H54 (cell line): ENCODE measurements at regions not wholly inside any gene's neighbourhood (a gene's known extent, or its start where the extent isn't known, plus 50 kb on each side); places are given as distances from the start of the nearest gene placed in this dataset.
"Not testable (repeated sequence)": the region's sequence is repeated elsewhere in the genome, so short reads cannot be mapped to it uniquely, and the experiment has no call there.

ENCODE experiments used
- DNase-seq: peaks from one replicate; pipeline ENCODE4 v3.0.0; 2011; ENCODE audit warnings: low spot score, mixed read lengths; ENCODE audit not compliant: insufficient read length
- FAIRE-seq: peaks from 3 replicates; lab custom pipeline; 2011; peaks lifted over from hg19 to GRCh38; lab: Jason Lieb, UNC
- POLR2A ChIP-seq: IDR thresholded peaks from 2 replicates; pipeline ENCODE4 v1.6.1; 2011; ENCODE audit warnings: low read depth, mild to moderate bottlenecking, low read length

DNA sequence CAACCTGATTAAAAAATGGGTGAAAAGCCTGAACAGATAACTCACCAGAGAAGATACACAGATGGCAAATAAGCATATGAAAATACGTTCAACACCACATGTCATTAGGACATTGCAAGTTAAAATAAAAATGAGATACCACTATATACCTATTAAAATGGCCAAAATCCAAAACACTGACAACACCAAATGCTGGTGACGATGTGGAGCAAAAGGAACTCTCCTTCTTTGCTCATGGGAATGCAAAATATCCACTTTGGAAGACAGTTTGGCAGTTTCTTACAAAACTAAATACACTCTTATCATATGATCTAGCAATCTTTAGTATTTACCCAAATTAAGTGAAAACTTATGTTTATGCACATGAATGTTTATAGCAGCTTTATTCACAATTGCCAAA lies 100.5 kb upstream of the ARID1B start:
- TF ChIP-seq POLR2A: no peak
- no peak for FAIRE-seq
- no peak for DNase-seq

DNA sequence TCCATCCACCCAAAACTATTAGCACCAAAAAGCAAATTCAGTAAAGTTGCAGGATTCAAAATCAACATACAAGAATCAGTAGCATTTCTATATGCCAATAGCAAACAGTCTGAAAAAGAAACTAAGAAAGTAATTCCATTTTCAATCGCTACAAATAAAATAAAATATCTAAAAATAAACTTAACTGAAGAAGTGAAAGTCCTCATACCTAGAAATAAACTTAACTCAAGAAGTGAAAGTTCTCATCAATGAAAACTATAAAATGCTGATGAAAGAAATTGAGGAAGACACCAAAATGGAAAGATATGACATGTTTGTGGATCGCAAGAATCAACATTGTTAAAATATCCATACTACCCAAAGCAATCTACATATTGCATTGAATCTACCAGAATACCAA lies 103.0 kb upstream of the ARID1B start:
- TF ChIP-seq POLR2A: no peak
- DNase-seq: no peak
- FAIRE-seq: no peak

DNA sequence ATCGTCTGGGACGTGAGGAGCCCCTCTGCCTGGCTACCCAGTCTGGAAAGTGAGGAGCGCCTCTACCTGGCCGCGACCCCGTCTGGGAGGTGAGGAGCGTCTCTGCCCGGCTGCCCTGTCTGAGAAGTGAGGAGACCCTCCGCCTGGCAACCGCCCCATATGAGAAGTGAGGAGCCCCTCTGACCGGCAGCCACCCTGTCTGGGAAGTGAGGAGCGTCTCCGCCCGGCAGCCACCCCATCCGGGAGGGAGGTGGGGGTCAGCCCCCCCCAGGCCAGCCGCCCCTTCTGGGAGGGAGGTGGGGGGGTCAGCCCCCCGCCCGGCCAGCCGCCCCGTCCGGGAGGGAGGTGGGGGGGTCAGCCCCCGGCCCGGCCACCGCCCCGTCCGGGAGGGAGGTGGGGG lies 107.1 kb upstream of the ARID1B start:
- FAIRE-seq, DNase-seq: not testable (repeated sequence)

DNA sequence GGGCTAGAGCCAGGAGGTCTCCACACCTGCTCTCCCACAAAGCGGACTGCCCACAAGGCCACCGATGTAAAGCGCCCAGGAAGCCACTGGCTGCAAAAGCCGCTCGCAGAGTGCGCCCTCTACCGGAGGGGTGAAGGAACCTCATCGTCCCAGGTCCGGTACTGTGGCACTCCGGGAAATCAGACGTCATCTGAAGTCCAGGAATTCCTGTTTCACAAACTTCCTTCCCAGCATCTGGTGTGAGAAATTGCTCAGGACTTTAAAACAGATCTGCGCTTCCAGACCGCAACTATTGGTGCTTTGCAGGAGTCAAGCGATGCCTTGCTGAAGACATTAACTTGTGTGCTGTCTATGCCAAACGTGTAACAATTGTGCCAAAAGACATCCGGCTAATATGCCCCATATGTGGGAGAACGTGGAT lies 115.1 kb upstream of the ARID1B start:
- TF ChIP-seq POLR2A: no peak
- DNase-seq: no peak
- FAIRE-seq: no peak

DNA sequence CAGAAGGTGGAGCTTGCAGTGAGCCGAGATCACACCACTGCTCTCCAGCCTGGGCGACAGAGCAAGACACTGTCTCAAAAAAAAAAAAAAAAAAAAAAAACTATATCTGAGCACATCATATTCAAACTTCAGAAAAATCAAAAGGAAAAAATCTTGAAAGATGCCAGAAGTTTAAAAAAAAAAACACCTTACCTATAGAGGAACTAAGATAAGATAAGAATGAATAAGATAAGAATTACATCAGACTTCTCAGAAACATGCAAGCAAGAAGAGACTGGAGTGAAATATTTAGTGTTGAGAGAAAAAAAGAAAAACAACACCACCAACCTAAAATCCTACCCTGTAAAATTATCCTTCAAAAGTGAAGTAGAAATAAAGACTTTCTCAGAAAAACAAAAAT lies 116.8 kb upstream of the ARID1B start:
- FAIRE-seq (no peak), DNase-seq (no peak)

DNA sequence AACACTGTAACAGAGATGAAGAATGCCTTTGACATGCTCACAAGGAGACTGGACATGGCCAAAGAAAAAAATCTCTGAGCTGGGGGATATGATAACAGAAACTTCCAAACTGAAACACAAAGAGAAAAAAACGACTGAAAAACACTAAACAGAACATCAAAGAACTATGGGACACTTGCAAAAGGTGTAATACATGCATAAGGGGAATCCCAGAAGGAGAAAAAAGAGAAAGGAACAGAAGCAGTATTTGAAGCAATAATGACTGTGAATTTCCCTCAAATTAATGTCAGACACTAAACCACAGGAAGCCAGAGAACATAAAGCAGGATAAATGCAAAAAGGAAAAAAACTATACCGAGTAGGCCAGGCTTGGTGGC lies 117.4 kb upstream of the ARID1B start:
- FAIRE-seq (no peak), DNase-seq (no peak)
- no peak for TF ChIP-seq POLR2A

More for the DNA sequence above, 116.8 kb upstream of the ARID1B start:
- TF ChIP-seq POLR2A: no peak

DNA sequence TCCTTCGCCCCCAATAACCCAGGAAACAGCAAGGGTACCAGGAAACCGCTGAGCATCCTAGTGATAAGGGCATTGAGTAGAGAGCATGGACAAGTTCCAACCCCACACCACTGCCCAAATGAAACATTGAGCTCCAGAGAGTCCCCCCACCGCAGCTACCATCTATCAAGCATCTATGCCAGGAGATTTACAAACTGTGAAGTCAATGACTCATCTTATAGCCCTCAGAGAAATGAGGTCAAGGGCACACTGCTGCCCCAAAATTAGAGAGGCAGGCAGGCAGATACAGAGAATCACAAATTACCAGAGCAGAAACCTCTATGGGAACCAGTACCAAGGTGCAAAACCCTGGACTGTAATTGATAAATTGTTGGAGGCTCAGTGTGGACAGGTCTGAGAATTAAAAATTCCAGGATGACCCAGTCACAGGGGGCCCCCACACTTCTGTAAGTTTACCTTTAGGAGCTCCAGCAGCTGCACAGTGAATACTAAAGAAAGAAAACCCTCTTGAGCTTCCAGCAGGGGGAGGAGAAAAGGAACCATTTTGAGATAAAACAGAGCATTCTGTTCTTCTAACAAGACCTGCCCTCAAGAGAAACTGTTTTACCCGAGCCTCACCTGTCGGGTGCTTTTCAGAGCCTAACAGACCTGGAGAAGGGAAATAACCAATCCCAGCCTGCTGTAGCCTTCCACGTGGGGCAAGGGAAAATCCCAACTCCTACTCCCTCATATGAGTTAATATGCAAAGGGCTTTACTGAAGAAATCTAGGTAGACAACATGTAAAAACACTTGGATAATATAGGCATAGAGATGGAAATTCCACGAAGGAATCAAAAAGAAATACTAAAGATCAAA lies 118.0 kb upstream of the ARID1B start:
- no peak for TF ChIP-seq POLR2A
- FAIRE-seq (no peak), DNase-seq (no peak)

DNA sequence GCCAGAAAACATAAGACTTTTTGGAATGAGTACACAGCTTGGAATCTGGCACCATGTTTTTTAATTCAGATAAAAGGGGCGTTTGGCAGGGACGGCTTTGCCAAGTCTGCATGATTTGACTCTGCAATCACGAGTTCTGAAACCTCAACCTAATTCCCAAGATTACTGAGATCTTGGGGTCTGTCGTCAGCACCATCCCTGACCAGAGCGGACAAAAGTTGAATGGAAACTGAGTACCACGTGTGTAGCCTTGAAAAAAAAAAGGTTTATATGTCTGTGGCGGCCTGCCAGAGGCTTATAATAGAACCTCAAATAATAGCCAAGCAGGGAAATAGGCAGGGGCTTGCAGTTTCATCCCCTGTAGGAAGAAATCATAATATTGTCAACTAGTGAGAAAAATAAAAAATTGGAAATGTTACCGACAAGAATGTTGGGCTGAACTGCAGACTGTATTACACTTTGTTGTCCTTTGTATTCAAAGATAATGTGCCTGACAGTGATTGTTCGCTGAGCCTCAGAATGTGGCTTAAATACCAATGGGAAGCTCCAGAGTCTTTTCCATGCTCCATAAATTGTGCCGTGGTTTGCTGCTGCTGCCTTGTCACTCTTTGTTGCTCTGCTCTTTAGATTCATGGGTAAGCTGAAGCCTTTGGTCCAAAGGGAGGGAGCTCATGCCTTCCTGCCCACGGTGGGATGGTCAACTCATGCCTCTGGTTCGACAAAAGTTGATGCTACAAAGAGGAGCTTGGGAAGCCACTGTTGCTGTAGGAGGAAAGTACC lies 118.8 kb upstream of the ARID1B start:
- no peak for TF ChIP-seq POLR2A
- FAIRE-seq: no peak
- no peak for DNase-seq

DNA sequence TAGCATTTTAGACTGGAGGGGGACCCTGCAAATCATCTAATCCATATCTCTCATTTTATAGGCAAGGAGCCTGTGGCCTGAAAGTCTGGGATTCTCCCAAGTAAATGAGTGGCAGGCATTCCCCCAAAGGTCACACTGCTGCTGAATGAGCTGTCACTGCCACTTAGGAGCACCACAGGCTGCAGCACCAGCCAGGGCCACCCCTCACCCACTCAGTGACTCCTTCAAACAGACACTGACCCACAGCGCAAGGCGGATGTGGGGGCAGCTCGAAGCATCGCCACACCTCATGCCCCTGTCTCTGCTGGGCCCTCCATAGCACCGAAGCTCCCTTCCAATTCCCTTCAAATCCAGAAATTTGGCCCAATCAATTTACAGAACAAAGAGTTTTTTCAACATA lies 119.9 kb upstream of the ARID1B start:
- TF ChIP-seq POLR2A: no peak
- DNase-seq (no peak), FAIRE-seq (no peak)

DNA sequence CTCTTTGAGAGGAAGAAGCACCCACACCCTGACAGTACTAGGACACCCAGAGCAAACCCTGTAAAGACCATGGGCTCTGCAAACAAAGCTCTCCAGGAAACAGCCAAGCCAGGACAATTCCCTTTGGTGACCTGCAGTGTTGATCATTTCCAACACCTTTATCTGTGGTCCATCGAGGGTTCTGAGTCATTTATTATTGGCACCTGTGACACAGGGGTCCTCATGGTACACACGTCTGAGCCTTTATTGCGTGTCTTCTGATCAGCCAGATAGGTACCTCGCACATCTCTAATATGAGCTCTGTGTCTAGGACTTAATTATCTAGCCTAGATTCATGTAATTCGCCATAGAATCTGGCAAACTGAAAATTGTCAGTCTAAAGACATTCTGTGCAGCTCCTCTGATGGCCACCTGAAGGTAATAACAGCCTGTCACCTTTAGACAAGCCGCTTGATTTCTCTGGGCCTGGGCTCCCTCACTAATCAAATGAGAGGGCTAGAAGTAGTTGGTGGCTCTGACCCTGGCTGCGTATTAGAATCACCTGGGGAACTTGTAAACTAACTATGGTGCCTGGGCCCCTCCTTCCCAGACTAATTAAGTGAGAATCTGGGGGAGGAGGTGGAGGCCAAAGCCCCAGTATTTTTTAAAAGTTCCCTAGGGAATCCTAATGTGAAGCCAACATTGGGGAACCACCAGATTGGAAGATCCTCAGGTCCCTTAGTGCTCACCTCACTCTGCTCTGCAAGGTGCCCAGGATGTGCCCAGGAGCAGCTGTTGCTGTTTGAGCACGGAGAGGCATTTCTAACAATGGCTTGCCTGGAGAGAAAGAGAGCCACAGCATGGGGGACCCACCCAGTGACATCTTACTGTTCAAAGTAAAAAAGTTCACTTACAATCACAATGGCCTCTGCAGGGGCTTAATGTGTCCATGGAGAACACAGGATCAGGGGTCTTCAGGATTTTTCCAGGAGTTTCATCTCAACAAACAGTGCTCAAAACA lies 122.0 kb upstream of the ARID1B start:
- TF ChIP-seq POLR2A: no peak
- FAIRE-seq (no peak), DNase-seq (no peak)

DNA sequence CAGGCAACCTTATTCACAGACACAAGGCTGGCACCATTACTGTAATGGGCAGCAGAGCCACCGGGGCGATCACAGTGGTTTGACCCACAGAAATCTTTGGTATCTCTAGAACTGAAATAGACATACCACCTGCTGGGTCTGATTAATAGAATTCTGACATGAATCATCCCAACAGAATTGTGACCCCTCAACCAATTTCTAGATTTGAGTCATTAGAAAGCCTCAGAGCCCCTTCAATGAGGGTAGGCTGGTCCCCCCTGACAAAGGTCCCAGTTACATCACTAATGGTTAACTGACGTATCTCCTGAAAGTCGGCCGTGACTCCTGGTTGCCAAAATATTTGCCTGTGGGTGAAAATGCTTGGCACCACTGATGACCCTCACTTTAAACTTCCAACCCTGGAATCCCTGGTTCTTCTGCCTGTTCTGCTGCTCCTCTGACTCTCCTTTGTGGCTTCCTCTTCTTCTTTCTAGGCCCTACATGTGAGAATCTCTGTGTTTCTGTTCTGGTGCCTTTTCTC lies 124.9 kb upstream of the ARID1B start:
- no peak for DNase-seq
- no peak for FAIRE-seq
- TF ChIP-seq POLR2A: no peak

DNA sequence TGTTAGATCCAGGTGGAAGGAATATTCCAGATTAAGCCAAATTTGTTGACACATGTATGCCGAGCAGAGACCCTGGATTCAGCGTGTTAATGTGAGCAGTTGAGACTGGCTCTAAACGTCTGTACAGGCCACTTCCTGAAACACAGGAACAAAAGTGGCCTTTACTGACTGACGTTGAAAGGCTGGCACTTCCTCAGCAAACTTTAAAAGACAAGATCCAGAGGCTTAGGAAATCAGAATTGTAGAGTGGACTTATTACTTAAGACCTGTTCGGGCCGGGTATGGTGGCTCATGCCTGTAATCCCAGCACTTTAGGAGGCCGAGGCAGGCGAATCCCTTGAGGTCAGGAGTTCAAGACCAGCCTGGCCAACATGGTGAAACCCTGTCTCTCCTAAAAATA lies 125.7 kb upstream of the ARID1B start:
- TF ChIP-seq POLR2A: no peak
- no peak for DNase-seq
- FAIRE-seq: no peak

DNA sequence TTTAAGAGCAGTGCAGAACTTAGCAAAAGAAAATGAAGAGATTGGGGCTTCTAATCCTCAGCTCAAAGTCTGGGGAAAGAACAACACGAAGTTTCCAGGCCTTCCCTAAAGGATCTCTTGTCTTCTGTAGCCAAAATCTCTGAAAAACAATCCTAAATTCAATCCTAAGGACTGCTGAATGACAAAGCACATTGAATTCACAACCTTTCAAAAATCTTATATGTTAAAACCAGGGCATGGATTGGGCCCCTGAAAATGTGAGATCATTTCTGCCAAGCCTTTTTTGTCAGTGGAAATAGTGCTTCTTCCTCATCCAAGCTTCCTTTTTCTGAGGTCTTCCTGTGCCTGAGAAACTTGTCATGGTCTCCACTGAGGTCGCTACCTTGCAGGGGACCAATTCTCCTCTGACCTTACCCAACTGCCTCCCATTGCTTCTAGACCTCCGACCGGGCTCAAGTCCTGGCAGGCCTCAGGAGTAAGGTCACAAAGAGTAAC lies 126.2 kb upstream of the ARID1B start:
- TF ChIP-seq POLR2A: no peak
- FAIRE-seq (no peak), DNase-seq (no peak)
